ENCODE measurements at regions not wholly inside any gene's neighbourhood (a gene's known extent, or its start where the extent isn't known, plus 50 kb on each side); places are given as distances from the start of the nearest gene placed in this dataset.

DNA sequence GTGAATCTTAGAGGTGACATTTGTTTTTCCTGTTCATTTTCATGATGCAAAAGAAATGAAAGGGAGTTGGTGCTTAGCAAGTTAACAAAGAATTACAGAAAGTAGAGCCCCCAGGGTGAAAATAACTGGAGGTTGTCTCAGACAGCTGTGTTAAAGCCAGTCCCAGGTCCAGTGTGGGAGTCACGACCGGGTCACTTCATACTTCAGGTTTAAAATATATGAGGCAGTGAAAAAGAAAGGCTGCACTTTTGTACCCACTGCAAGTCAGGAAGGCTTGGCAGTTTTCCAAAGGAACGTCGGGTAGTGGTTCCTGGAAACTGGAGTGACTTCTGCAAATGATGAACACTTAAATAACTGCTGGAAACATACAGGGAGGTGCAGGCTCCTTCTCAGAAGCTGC lies 91.5 kb upstream of the THBS2 start:
- H3K27me3 ChIP-seq = no peaks in the 10 kb centered on the region
- no peaks in the 10 kb centered on the region for H3K4me1 ChIP-seq
- H3K4me3 ChIP-seq = no peak overlapping the region
- no peak overlapping the region for H3K27ac ChIP-seq
- DNase-seq = no peak
- H3K9me3 ChIP-seq = no peaks in the 10 kb centered on the region
- no peak for TF ChIP-seq POLR2A (IDR thresholded peaks at IDR 0.05)
- TF ChIP-seq, protein P1, sequence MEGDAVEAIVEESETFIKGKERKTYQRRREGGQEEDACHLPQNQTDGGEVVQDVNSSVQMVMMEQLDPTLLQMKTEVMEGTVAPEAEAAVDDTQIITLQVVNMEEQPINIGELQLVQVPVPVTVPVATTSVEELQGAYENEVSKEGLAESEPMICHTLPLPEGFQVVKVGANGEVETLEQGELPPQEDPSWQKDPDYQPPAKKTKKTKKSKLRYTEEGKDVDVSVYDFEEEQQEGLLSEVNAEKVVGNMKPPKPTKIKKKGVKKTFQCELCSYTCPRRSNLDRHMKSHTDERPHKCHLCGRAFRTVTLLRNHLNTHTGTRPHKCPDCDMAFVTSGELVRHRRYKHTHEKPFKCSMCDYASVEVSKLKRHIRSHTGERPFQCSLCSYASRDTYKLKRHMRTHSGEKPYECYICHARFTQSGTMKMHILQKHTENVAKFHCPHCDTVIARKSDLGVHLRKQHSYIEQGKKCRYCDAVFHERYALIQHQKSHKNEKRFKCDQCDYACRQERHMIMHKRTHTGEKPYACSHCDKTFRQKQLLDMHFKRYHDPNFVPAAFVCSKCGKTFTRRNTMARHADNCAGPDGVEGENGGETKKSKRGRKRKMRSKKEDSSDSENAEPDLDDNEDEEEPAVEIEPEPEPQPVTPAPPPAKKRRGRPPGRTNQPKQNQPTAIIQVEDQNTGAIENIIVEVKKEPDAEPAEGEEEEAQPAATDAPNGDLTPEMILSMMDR (IDR thresholded peaks at IDR 0.05) = no peak
- H3K36me3 ChIP-seq = no peaks in the 10 kb centered on the region

DNA sequence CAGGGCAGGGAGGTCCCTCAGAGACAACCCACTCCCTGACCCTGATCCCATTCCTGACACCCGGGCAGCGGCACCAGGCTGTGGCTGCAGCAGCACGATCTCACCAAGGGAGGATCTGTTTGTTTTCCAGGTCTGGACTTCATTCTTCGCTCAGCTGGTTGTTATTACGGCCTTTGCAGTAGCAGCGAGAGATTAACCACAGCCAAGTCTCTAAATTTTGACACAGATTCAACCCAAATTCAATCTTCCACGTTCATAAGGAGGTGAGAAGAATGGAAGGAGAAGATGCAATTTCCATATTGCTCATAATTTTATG lies 91.1 kb upstream of the THBS2 start:
- Histone ChIP-seq H3K27ac (no peak overlapping the region), H3K9me3 (no peaks in the 10 kb centered on the region), H3K27me3 (no peaks in the 10 kb centered on the region), H3K36me3 (no peaks in the 10 kb centered on the region), H3K4me3 (no peak overlapping the region), H3K4me1 (no peaks in the 10 kb centered on the region)
- no peak for DNase-seq
- no peak for TF ChIP-seq POLR2A (IDR thresholded peaks at IDR 0.05)
- TF ChIP-seq, protein P1 (IDR thresholded peaks at IDR 0.05) = no peak

DNA sequence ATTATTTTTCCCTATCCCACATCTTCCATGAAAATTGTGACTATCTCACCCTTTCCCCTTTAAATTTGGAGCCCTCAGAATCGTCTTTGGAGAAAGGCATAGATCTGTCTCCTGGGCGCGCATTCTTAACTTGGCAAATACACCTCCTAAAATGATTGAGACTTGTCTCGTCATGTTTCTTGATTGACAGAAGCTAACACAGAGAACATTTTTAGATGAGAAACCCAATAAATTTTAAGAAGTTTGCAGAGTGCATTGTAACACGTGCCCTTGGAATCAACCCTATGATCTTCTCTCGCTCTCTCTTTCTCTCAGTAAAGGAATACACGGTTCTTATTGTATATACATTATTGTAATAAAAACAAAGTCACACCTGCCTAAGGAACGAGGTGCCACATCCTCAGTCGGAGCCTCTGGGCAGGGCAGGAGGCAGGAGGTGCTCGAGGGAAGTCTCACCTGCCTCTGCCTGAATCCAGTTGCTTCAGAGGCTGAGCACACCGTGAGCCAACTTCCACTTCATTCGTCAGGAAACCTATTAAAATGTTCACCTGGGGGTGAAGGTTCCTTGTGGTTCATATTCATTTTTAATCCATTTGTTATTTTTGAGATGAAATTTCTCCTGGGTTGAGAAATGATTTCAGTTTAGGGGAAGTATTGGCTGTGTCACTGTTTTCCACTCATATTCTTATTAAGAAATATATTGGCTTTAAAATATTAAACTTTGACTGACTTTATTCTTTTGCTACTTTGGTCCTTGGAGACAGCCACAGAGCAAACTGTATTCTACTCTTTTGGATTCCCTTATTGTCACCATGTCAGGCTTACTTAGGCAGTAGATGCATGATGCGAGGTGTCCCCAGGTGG lies 90.5 kb upstream of the THBS2 start:
- Histone ChIP-seq H3K27ac (no peak overlapping the region), H3K9me3 (no peaks in the 10 kb centered on the region), H3K36me3 (no peaks in the 10 kb centered on the region), H3K27me3 (no peaks in the 10 kb centered on the region), H3K4me1 (peaks cover 0 to 1% (median 0%) of the 10 kb centered on the region in 4 donors), H3K4me3 (no peak overlapping the region)
- TF ChIP-seq, protein P1 (IDR thresholded peaks at IDR 0.05) = no peak
- TF ChIP-seq POLR2A (IDR thresholded peaks at IDR 0.05) = no peak
- DNase-seq = no peak

DNA sequence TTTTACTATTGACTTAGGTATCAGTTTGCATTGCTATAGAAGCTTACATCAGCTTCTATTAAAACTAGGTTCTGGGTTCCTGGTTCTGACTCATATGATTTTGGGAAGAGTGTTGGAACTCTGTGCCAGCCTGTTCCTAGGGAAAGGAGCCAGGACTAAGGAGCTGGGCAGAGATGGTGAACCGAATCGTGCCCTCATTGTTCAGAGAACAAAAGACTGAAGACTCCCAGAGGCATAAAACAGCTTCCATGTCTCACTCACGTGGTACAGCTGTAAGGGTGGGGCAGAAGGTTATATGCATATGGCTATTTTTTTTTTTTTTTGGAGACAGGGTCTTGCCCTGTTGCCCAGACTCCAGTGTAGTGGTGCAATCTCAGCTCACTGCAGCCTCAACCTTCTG lies 89.1 kb upstream of the THBS2 start:
- TF ChIP-seq, protein P1 (IDR thresholded peaks at IDR 0.05) = no peak
- no peak for TF ChIP-seq POLR2A (IDR thresholded peaks at IDR 0.05)
- Histone ChIP-seq H3K36me3 (no peaks in the 10 kb centered on the region), H3K27ac (no peak overlapping the region), H3K27me3 (no peaks in the 10 kb centered on the region), H3K9me3 (no peaks in the 10 kb centered on the region), H3K4me3 (no peak overlapping the region), H3K4me1 (peaks cover 0 to 7% (median 0%) of the 10 kb centered on the region in 4 donors)
- no peak for DNase-seq

DNA sequence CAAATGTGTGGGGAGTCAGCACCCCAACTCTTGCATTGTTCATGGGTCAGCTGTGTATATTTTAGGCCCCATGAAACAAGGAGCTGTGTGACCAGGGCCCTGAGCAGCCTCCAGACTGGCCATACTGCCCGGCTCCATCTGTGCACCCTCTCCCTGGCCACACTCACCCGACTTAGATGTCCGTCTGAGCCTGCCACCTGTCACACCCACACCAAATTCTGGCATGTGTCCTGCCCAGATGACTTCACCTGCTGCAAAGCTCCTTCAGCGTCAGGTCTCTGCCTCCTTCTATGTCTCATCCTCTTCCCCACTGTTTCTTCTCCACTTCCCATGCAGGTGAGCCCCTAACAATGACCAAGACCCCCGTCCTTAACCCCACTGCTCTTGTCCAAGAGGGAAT lies 88.1 kb upstream of the THBS2 start:
- peaks cover 0 to 7% (median 0%) of the 10 kb centered on the region in 4 donors for H3K4me1 ChIP-seq
- no peaks in the 10 kb centered on the region for H3K9me3 ChIP-seq
- no peak for DNase-seq
- no peak overlapping the region for H3K27ac ChIP-seq
- no peaks in the 10 kb centered on the region for H3K36me3 ChIP-seq
- no peaks in the 10 kb centered on the region for H3K27me3 ChIP-seq
- no peak overlapping the region for H3K4me3 ChIP-seq
- TF ChIP-seq, protein P1 (IDR thresholded peaks at IDR 0.05) = no peak
- no peak for TF ChIP-seq POLR2A (IDR thresholded peaks at IDR 0.05)

Measured in Peyer's patch (tissue), 4 donors.